Effector memory CD8-positive, alpha-beta T cell (primary cell): ENCODE measurements at regions not wholly inside any gene's neighbourhood (a gene's known extent, or its start where the extent isn't known, plus 50 kb on each side); places are given as distances from the start of the nearest gene placed in this dataset.

ENCODE experiments used
- ATAC-seq: fragments of 150-1000 bp; cut with Tn5 transposase; replicated peaks from 2 replicates; pipeline ENCODE4 v1.10.0; 2021; ENCODE audit warnings: mild to moderate bottlenecking, moderate library complexity
- DNase-seq, 3 experiments: peaks; one replicate each; pipeline ENCODE4 v3.0.0; 2021
- H3K27ac Mint-ChIP-seq, 2 donors: one replicate each; pipeline ENCODE4 v1.8.0; 2022; ENCODE audit warnings: mild to moderate bottlenecking in 2 of 2, mixed read lengths in 2 of 2, moderate library complexity in 2 of 2
- H3K27me3 Mint-ChIP-seq, 2 donors: one replicate each; pipeline ENCODE4 v1.8.0; 2022; ENCODE audit warnings: mixed read lengths in 2 of 2
- H3K36me3 Mint-ChIP-seq: one replicate; pipeline ENCODE4 v1.8.0; 2022; ENCODE audit warnings: mild to moderate bottlenecking, moderate library complexity, mixed read lengths; ENCODE audit not compliant: insufficient read depth
- H3K4me1 Mint-ChIP-seq, 2 donors: one replicate each; pipeline ENCODE4 v1.8.0; 2022; ENCODE audit warnings: low read depth in 2 of 2, mixed read lengths in 2 of 2
- H3K4me3 Mint-ChIP-seq, 2 donors: one replicate each; pipeline ENCODE4 v1.8.0; 2022; ENCODE audit warnings: mild to moderate bottlenecking in 2 of 2, mixed read lengths in 2 of 2, moderate library complexity in 2 of 2
- H3K9me3 Mint-ChIP-seq, 2 donors: one replicate each; pipeline ENCODE4 v1.8.0; 2022; ENCODE audit warnings: mixed read lengths in 2 of 2

GRCh38 chr16:85231959-85232358 is 119.7 kb upstream of the CIBAR2 start:
- Mint-ChIP-seq H3K4me3 (no peak overlapping the region), H3K9me3 (no peaks in the 10 kb centered on the region), H3K4me1 (peaks cover 0 to 8% of the 10 kb centered on the region in 2 donors), H3K36me3 (no peaks in the 10 kb centered on the region), H3K27me3 (peaks cover 39 to 59% of the 10 kb centered on the region in 2 donors), H3K27ac (no peak overlapping the region)
- ATAC-seq: no peak
- DNase-seq: no peak

- Mint-ChIP-seq H3K36me3 (no peaks in the 10 kb centered on the region), H3K4me1 (peaks cover 0 to 4% of the 10 kb centered on the region in 2 donors), H3K27ac (no peak overlapping the region), H3K9me3 (no peaks in the 10 kb centered on the region), H3K27me3 (peaks cover 35 to 59% of the 10 kb centered on the region in 2 donors), H3K4me3 (no peak overlapping the region)
- DNase-seq (no peak), ATAC-seq (no peak)
Observed at GRCh38 chr16:85232369-85233142, 120.3 kb upstream of the CIBAR2 start.

GRCh38 chr16:85233516-85233915 is 121.2 kb upstream of the CIBAR2 start:
- Mint-ChIP-seq H3K27ac (no peak overlapping the region), H3K27me3 (peaks cover 34 to 59% of the 10 kb centered on the region in 2 donors), H3K36me3 (no peaks in the 10 kb centered on the region), H3K4me3 (no peak overlapping the region), H3K9me3 (no peaks in the 10 kb centered on the region), H3K4me1 (peaks cover 0 to 4% of the 10 kb centered on the region in 2 donors)
- no peak for ATAC-seq
- DNase-seq: no peak

GRCh38 chr16:85234310-85235204 is 122.3 kb upstream of the CIBAR2 start:
- DNase-seq (no peak), ATAC-seq (no peak)
- Mint-ChIP-seq H3K9me3 (no peaks in the 10 kb centered on the region), H3K27ac (no peak overlapping the region), H3K27me3 (peaks cover 35 to 68% of the 10 kb centered on the region in 2 donors), H3K36me3 (no peaks in the 10 kb centered on the region), H3K4me1 (peaks cover 0 to 4% of the 10 kb centered on the region in 2 donors), H3K4me3 (peak overlapping the region; percentile 57)

GRCh38 chr16:85235991-85236817 is 123.9 kb upstream of the CIBAR2 start:
- Mint-ChIP-seq H3K27ac (no peak overlapping the region), H3K4me1 (peaks cover 0 to 4% of the 10 kb centered on the region in 2 donors), H3K27me3 (peaks cover 38 to 81% of the 10 kb centered on the region in 2 donors), H3K4me3 (peak overlapping the region in 1 of 2 donors; percentile 12), H3K9me3 (no peaks in the 10 kb centered on the region), H3K36me3 (no peaks in the 10 kb centered on the region)
- ATAC-seq (no peak), DNase-seq (no peak)

GRCh38 chr16:85236818-85237150 is 124.5 kb upstream of the CIBAR2 start:
- no peaks in the 10 kb centered on the region for H3K36me3 Mint-ChIP-seq
- no peak overlapping the region for H3K4me3 Mint-ChIP-seq
- peaks cover 34 to 81% of the 10 kb centered on the region in 2 donors for H3K27me3 Mint-ChIP-seq
- H3K27ac Mint-ChIP-seq: no peak overlapping the region
- DNase-seq (no peak), ATAC-seq (no peak)
- H3K9me3 Mint-ChIP-seq: no peaks in the 10 kb centered on the region
- peaks cover 0 to 4% of the 10 kb centered on the region in 2 donors for H3K4me1 Mint-ChIP-seq

GRCh38 chr16:85237817-85238216 is 125.5 kb upstream of the CIBAR2 start:
- H3K4me1 Mint-ChIP-seq: peaks cover 0 to 4% of the 10 kb centered on the region in 2 donors
- no peaks in the 10 kb centered on the region for H3K36me3 Mint-ChIP-seq
- ATAC-seq: no peak
- no peak overlapping the region for H3K4me3 Mint-ChIP-seq
- no peaks in the 10 kb centered on the region for H3K9me3 Mint-ChIP-seq
- no peak overlapping the region for H3K27ac Mint-ChIP-seq
- H3K27me3 Mint-ChIP-seq: peaks cover 34 to 80% of the 10 kb centered on the region in 2 donors
- no peak for DNase-seq

GRCh38 chr16:85238233-85238647 is 126.0 kb upstream of the CIBAR2 start:
- H3K9me3 Mint-ChIP-seq: no peaks in the 10 kb centered on the region
- peaks cover 0 to 4% of the 10 kb centered on the region in 2 donors for H3K4me1 Mint-ChIP-seq
- H3K4me3 Mint-ChIP-seq: no peak overlapping the region
- H3K27ac Mint-ChIP-seq: no peak overlapping the region
- ATAC-seq: no peak
- peaks cover 34 to 76% of the 10 kb centered on the region in 2 donors for H3K27me3 Mint-ChIP-seq
- no peak for DNase-seq
- no peaks in the 10 kb centered on the region for H3K36me3 Mint-ChIP-seq

- H3K4me3 Mint-ChIP-seq: no peak overlapping the region
- H3K27ac Mint-ChIP-seq: no peak overlapping the region
- H3K27me3 Mint-ChIP-seq: peaks cover 30 to 66% of the 10 kb centered on the region in 2 donors
- ATAC-seq (no peak), DNase-seq (no peak)
- H3K4me1 Mint-ChIP-seq: peaks cover 0 to 2% of the 10 kb centered on the region in 2 donors
- H3K9me3 Mint-ChIP-seq: no peaks in the 10 kb centered on the region
- H3K36me3 Mint-ChIP-seq: no peaks in the 10 kb centered on the region
Observed at GRCh38 chr16:85239239-85239638, 127.0 kb upstream of the CIBAR2 start.

- Mint-ChIP-seq H3K9me3 (no peaks in the 10 kb centered on the region), H3K27ac (no peak overlapping the region), H3K27me3 (peaks cover 26 to 60% of the 10 kb centered on the region in 2 donors), H3K36me3 (no peaks in the 10 kb centered on the region), H3K4me1 (peaks cover 0 to 2% of the 10 kb centered on the region in 2 donors), H3K4me3 (no peak overlapping the region)
- DNase-seq: no peak
- ATAC-seq: no peak
Observed at GRCh38 chr16:85239871-85240270, 127.6 kb upstream of the CIBAR2 start.

- Mint-ChIP-seq H3K9me3 (no peaks in the 10 kb centered on the region), H3K27ac (no peak overlapping the region), H3K4me1 (peaks cover 4% of the 10 kb centered on the region in 2 donors), H3K4me3 (no peak overlapping the region), H3K36me3 (no peaks in the 10 kb centered on the region), H3K27me3 (peaks cover 24 to 56% of the 10 kb centered on the region in 2 donors)
- no peak for DNase-seq
- ATAC-seq: no peak
Observed at GRCh38 chr16:85240982-85241924, 129.0 kb upstream of the CIBAR2 start.

GRCh38 chr16:85242140-85242539 is 129.9 kb upstream of the CIBAR2 start:
- DNase-seq (no peak), ATAC-seq (no peak)
- Mint-ChIP-seq H3K27me3 (peaks cover 24 to 53% of the 10 kb centered on the region in 2 donors), H3K4me3 (no peak overlapping the region), H3K9me3 (no peaks in the 10 kb centered on the region), H3K4me1 (peaks cover 4% of the 10 kb centered on the region in 2 donors), H3K27ac (no peak overlapping the region), H3K36me3 (no peaks in the 10 kb centered on the region)
